ENCODE measurements at regions not wholly inside any gene's neighbourhood (a gene's known extent, or its start where the extent isn't known, plus 50 kb on each side); places are given as distances from the start of the nearest gene placed in this dataset.

- ATAC-seq (no peak), DNase-seq (no peak)
- ChIA-PET CTCF (no interaction called here), POLR2A (ENCODE audit: unreplicated experiment) (no interaction called here)
- H3K27me3 ChIP-seq (ENCODE audit: low read length): no peaks in the 10 kb centered on the region
- peaks cover 8% of the 10 kb centered on the region; the same call in 1 of the 2 replicates for H3K4me1 ChIP-seq (ENCODE audit: insufficient read depth, low read length)
- no peaks in the 10 kb centered on the region for H3K9me3 ChIP-seq (ENCODE audit: low read length)
- no TSS peak for BruUV-seq (replicated peaks)
- no peaks in the 10 kb centered on the region for H3F3A ChIP-seq (ENCODE audit: low read length, unreplicated experiment)
- H3K9ac ChIP-seq (ENCODE audit: low read length): no peak overlapping the region
- H3K36me3 ChIP-seq (ENCODE audit: low read depth, low read length): no peaks in the 10 kb centered on the region
- H3K9me2 ChIP-seq (replicated peaks; ENCODE audit: low read length): no peaks in the 10 kb centered on the region
- intact Hi-C loops (cut with micrococcal nuclease): loop anchor here (5.0 kb wide), 1 partner anchor 161 kb away; no protein-coding TSS in a partner anchor
- TF ChIP-seq EZH2 (IDR thresholded peaks at IDR 0.05; ENCODE audit: low read length, unreplicated experiment) (no peak), EZH2phosphoT487 (IDR thresholded peaks at IDR 0.05; ENCODE audit: borderline replicate concordance, low read length) (no peak), CTCF (conservative IDR thresholded peaks at IDR 0.05; ENCODE audit: low read depth, low read length) (no peak)
- H3K27ac ChIP-seq (ENCODE audit: low read length): no peak overlapping the region
- no peak overlapping the region for H2AFZ ChIP-seq (ENCODE audit: low read length)
- no peak overlapping the region for H3K4me2 ChIP-seq (ENCODE audit: low read length)
- no peaks in the 10 kb centered on the region for H4K20me1 ChIP-seq (ENCODE audit: low read length)
- H3K4me3 ChIP-seq (ENCODE audit: low read length): no peak overlapping the region
- H3K79me2 ChIP-seq (ENCODE audit: low read length): no peaks in the 10 kb centered on the region
Observed at GRCh38 chr14:53790731-53791500, 165.7 kb downstream of the BMP4 start.

- Histone ChIP-seq H2AFZ (ENCODE audit: low read length) (no peak overlapping the region), H3K9me3 (ENCODE audit: low read length) (no peaks in the 10 kb centered on the region), H3K9me2 (replicated peaks; ENCODE audit: low read length) (no peaks in the 10 kb centered on the region), H3K4me2 (ENCODE audit: low read length) (no peak overlapping the region), H3K4me1 (ENCODE audit: insufficient read depth, low read length) (no peaks in the 10 kb centered on the region), H3F3A (ENCODE audit: low read length, unreplicated experiment) (no peaks in the 10 kb centered on the region), H3K36me3 (ENCODE audit: low read depth, low read length) (no peaks in the 10 kb centered on the region), H3K27ac (ENCODE audit: low read length) (no peak overlapping the region), H4K20me1 (ENCODE audit: low read length) (no peaks in the 10 kb centered on the region), H3K4me3 (ENCODE audit: low read length) (no peak overlapping the region), H3K79me2 (ENCODE audit: low read length) (no peaks in the 10 kb centered on the region), H3K9ac (ENCODE audit: low read length) (no peak overlapping the region), H3K27me3 (ENCODE audit: low read length) (no peaks in the 10 kb centered on the region)
- POLR2A ChIA-PET (ENCODE audit: unreplicated experiment): no interaction called here
- ATAC-seq (no peak), DNase-seq (no peak)
- no peak for TF ChIP-seq EZH2 (IDR thresholded peaks at IDR 0.05; ENCODE audit: low read length, unreplicated experiment)
- no peak for TF ChIP-seq EZH2phosphoT487 (IDR thresholded peaks at IDR 0.05; ENCODE audit: borderline replicate concordance, low read length)
- no peak for TF ChIP-seq CTCF (conservative IDR thresholded peaks at IDR 0.05; ENCODE audit: low read depth, low read length)
- no TSS peak for BruUV-seq (replicated peaks)
- intact Hi-C loops (cut with micrococcal nuclease): no loop called here
- CTCF ChIA-PET: interaction anchor here (0.6 kb wide), 1 partner anchor 383 kb away, joined by 10 read pairs; no protein-coding TSS in a partner anchor
Observed at GRCh38 chr14:53788566-53788965, 168.1 kb downstream of the BMP4 start.

- H3K4me3 ChIP-seq (ENCODE audit: low read length): no peak overlapping the region
- no peaks in the 10 kb centered on the region for H3K79me2 ChIP-seq (ENCODE audit: low read length)
- DNase-seq: no peak
- H3F3A ChIP-seq (ENCODE audit: low read length, unreplicated experiment): no peaks in the 10 kb centered on the region
- no peaks in the 10 kb centered on the region for H3K9me3 ChIP-seq (ENCODE audit: low read length)
- BruUV-seq (replicated peaks): no TSS peak
- no peaks in the 10 kb centered on the region for H3K36me3 ChIP-seq (ENCODE audit: low read depth, low read length)
- CTCF ChIA-PET: no interaction called here
- H3K27me3 ChIP-seq (ENCODE audit: low read length): no peaks in the 10 kb centered on the region
- H3K4me2 ChIP-seq (ENCODE audit: low read length): no peak overlapping the region
- TF ChIP-seq EZH2phosphoT487 (IDR thresholded peaks at IDR 0.05; ENCODE audit: borderline replicate concordance, low read length) (no peak), EZH2 (IDR thresholded peaks at IDR 0.05; ENCODE audit: low read length, unreplicated experiment) (no peak), CTCF (conservative IDR thresholded peaks at IDR 0.05; ENCODE audit: low read depth, low read length) (no peak)
- H3K4me1 ChIP-seq (ENCODE audit: insufficient read depth, low read length): no peaks in the 10 kb centered on the region
- POLR2A ChIA-PET (ENCODE audit: unreplicated experiment): no interaction called here
- no peak for ATAC-seq
- H2AFZ ChIP-seq (ENCODE audit: low read length): no peak overlapping the region
- no peaks in the 10 kb centered on the region for H3K9me2 ChIP-seq (replicated peaks; ENCODE audit: low read length)
- no peak overlapping the region for H3K9ac ChIP-seq (ENCODE audit: low read length)
- H4K20me1 ChIP-seq (ENCODE audit: low read length): no peaks in the 10 kb centered on the region
- no peak overlapping the region for H3K27ac ChIP-seq (ENCODE audit: low read length)
- intact Hi-C loops (cut with micrococcal nuclease): no loop called here
Observed at GRCh38 chr14:53786045-53786444, 170.6 kb downstream of the BMP4 start.

Data from PC-3 (cell line).